BE2C (cell line): ENCODE measurements at regions not wholly inside any gene's neighbourhood (a gene's known extent, or its start where the extent isn't known, plus 50 kb on each side); places are given as distances from the start of the nearest gene placed in this dataset.

Experiments
- DNase-seq: peaks from one replicate; pipeline ENCODE4 v3.0.0-alpha.2; 2020
- H3K27me3 ChIP-seq: fragments of 250-450 bp; sonication (Bioruptor Pico); 2 replicates; pipeline ENCODE4 v1.5.1; 2020; ENCODE audit warnings: mild to moderate bottlenecking
- H3K36me3 ChIP-seq: fragments of 250-450 bp; sonication (Bioruptor Pico); 2 replicates; pipeline ENCODE4 v1.5.1; 2020; ENCODE audit warnings: mild to moderate bottlenecking
- H3K4me1 ChIP-seq: fragments of 250-450 bp; sonication (Bioruptor Pico); 2 replicates; pipeline ENCODE4 v1.5.1; 2020
- H3K4me3 ChIP-seq: 2 replicates; pipeline ENCODE4 v1.5.1; 2011; ENCODE audit warnings: low read depth, low read length
- H3K9me3 ChIP-seq: fragments of 250-450 bp; sonication (Bioruptor Pico); 2 replicates; pipeline ENCODE4 v1.5.1; 2020
- TF ChIP-seq, protein P1 (sequence below): IDR thresholded peaks from 2 replicates; pipeline ENCODE4 v1.5.1; 2012; ENCODE audit warnings: mild to moderate bottlenecking, low read depth, low read length

DNA sequence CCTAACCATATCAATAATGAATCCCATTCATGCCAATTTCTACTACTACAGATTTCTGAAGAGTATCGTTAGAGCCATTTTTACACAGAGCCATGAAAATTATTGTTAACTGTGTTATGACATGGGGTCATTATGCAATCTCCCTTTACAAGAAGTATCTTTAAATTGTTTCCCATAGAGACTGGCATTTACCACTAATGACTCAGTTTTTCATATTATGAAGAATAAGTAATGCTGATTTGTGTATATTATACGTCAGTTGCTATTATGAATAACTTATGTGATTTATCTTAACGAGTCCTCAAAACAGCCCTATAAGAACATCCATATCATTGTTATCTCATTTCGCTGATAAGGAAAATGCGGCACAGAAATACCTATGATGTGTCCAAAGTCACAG, 173.8 kb downstream of the KCNJ2 start:
- Histone ChIP-seq H3K4me1 (no peaks in the 10 kb centered on the region), H3K9me3 (no peaks in the 10 kb centered on the region), H3K4me3 (no peak overlapping the region), H3K36me3 (no peaks in the 10 kb centered on the region), H3K27me3 (no peaks in the 10 kb centered on the region)
- no peak for DNase-seq
- TF ChIP-seq, protein P1, sequence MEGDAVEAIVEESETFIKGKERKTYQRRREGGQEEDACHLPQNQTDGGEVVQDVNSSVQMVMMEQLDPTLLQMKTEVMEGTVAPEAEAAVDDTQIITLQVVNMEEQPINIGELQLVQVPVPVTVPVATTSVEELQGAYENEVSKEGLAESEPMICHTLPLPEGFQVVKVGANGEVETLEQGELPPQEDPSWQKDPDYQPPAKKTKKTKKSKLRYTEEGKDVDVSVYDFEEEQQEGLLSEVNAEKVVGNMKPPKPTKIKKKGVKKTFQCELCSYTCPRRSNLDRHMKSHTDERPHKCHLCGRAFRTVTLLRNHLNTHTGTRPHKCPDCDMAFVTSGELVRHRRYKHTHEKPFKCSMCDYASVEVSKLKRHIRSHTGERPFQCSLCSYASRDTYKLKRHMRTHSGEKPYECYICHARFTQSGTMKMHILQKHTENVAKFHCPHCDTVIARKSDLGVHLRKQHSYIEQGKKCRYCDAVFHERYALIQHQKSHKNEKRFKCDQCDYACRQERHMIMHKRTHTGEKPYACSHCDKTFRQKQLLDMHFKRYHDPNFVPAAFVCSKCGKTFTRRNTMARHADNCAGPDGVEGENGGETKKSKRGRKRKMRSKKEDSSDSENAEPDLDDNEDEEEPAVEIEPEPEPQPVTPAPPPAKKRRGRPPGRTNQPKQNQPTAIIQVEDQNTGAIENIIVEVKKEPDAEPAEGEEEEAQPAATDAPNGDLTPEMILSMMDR: no peak

DNA sequence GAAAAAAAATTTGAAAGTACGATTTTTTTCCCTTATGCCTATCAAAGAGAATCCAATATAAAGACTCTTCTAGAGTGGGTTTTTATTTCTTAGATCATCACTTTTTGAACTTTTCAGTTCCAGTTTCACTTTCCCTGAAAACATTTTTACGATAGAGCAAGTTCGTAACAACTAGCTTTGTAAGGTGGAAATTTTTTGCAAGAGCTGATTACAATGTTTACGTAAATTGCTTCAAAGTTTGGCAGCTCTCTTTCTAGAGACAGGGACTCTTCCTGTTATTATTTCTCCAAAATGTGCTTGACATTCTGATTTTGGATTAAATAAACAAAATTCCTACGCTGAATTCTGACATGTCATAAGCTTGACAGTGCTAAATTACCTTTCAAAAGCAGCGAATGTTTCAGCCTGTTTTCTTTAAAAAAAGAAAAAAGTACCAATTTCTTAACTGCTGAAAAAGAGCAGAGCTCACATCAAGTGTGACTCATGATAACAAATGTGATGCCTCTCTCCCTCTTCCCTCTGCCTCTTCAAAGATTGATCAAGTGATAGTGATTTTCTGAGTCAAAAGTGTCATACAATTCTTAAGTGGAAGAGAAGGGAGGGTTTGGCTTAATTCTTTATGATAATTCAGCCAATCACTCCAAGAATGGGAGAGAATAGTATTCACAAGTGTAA, 175.2 kb downstream of the KCNJ2 start:
- TF ChIP-seq, protein P1: no peak
- DNase-seq: no peak
- H3K9me3 ChIP-seq: no peaks in the 10 kb centered on the region
- no peak overlapping the region for H3K4me3 ChIP-seq
- H3K36me3 ChIP-seq: no peaks in the 10 kb centered on the region
- H3K4me1 ChIP-seq: no peaks in the 10 kb centered on the region
- no peaks in the 10 kb centered on the region for H3K27me3 ChIP-seq

DNA sequence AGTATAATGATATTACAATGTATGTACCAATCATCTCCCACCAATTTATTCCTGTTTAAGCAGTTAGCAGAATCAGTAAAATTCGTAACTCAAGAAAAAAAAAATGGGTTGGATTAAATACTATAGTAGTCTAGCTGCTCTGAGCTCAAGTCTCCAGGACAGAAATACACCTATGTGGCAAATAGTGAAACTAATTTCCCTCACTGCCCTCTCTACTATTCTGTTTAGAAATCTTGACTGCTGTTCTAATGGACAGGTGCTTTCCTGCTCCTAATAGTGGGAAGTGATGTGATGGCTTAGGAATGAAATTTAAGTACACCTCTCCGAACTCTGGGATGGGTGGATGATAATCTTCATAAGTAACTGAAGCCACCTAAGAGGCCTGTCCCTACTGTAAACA, 175.7 kb downstream of the KCNJ2 start:
- DNase-seq: no peak
- H3K4me1 ChIP-seq: no peaks in the 10 kb centered on the region
- no peaks in the 10 kb centered on the region for H3K36me3 ChIP-seq
- no peak overlapping the region for H3K4me3 ChIP-seq
- H3K27me3 ChIP-seq: no peaks in the 10 kb centered on the region
- H3K9me3 ChIP-seq: no peaks in the 10 kb centered on the region
- TF ChIP-seq, protein P1: no peak

DNA sequence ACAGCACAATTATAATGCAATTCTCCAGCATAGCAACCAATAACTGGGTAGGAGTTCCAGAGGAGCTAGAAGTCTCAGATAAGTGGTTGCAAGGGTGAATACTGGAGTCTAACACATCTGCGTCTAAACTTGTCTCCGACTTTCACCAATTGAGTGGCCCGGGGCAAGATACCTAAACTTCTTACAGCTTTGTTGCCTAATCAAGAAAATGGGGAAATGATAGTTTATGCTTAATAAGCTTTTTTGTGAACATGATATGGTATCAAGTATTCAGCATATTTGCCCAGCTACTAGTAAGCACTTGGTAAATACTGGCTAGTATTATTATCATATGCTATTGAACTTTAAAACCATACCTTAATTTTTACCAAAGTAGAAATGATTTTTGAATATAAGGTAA, 183.5 kb downstream of the KCNJ2 start:
- no peaks in the 10 kb centered on the region for H3K36me3 ChIP-seq
- DNase-seq: no peak
- H3K4me1 ChIP-seq: peaks cover 13% of the 10 kb centered on the region
- no peaks in the 10 kb centered on the region for H3K9me3 ChIP-seq
- TF ChIP-seq, protein P1: no peak
- no peaks in the 10 kb centered on the region for H3K27me3 ChIP-seq
- no peak overlapping the region for H3K4me3 ChIP-seq

DNA sequence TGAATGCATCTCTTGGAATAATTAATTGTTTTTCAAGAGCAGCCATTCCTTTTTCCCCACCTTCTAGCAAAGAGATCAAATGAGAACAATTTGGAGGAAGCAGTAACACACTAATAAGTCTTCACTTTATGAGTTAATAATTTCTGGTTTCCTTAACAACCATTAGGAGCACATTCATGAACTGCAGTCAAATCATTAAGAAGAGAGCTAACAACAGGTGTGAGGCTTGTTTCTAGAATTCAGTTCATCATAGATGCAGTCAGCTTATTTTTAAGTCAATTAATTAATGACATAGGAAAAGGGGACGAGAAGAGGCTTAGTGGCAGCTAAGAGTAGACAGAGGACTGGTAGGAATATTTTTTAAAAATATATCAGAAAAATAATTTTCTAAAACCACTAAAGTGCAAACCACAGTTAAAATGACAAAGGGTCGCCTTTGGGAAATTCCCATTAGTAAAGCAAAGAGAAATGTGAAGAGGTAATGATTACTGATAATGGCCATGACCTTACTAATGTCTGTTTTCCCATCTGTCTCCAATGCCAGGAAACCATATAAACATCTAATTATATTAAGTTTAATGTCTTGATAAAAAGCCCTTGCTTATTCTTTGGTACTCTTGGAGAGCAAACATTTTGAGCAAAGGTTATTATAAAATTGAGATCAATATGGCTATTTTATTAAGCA, 184.2 kb downstream of the KCNJ2 start:
- Histone ChIP-seq H3K4me1 (peaks cover 13% of the 10 kb centered on the region), H3K9me3 (no peaks in the 10 kb centered on the region), H3K27me3 (no peaks in the 10 kb centered on the region), H3K36me3 (no peaks in the 10 kb centered on the region), H3K4me3 (no peak overlapping the region)
- DNase-seq: no peak
- TF ChIP-seq, protein P1: no peak

DNA sequence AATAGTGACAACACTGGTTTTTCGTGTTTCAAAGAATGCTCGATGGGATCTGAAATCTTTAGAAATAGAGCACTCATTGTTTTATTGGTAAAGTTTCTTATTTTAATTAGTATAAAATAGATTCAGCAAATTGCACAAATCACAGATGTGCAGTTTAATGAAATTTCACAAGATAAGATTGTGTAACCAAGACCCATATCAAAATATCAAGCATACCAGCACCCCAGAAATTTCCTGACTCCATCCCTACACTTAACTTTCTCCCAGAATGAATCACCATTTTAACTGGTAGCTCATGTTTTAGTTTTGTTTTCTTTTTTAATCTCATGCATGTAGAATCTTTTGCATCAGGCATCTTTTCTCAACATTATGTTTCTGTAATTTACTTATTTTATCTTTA, 185.9 kb downstream of the KCNJ2 start:
- H3K4me3 ChIP-seq: no peak overlapping the region
- TF ChIP-seq, protein P1: no peak
- no peaks in the 10 kb centered on the region for H3K36me3 ChIP-seq
- H3K9me3 ChIP-seq: no peaks in the 10 kb centered on the region
- H3K27me3 ChIP-seq: no peaks in the 10 kb centered on the region
- no peak for DNase-seq
- peaks cover 13% of the 10 kb centered on the region for H3K4me1 ChIP-seq
